Activated T-helper 1 cell treated with anti-CD3 and anti-CD28 coated beads, Interleukin-12 subunit alpha, Interleukin-12 subunit beta, Interleukin-2, Interleukin-4 antibody, amounts not matched to agents 30 ng/mL and 10 ng/mL and 1 ng/mL, durations not matched to agents 14 hours and 24 hours and 36 hours (primary cell): ENCODE measurements at regions not wholly inside any gene's neighbourhood (a gene's known extent, or its start where the extent isn't known, plus 50 kb on each side); places are given as distances from the start of the nearest gene placed in this dataset.

Source experiments
- DNase-seq: peaks from one replicate; pipeline ENCODE4 v3.0.0; 2021; ENCODE audit warnings: low spot score
- H3K27ac Mint-ChIP-seq: one replicate; pipeline ENCODE4 v1.8.0; 2021; ENCODE audit warnings: mild to moderate bottlenecking, mixed read lengths
- H3K27me3 Mint-ChIP-seq: one replicate; pipeline ENCODE4 v1.8.0; 2022; ENCODE audit warnings: mild to moderate bottlenecking, moderate library complexity, mixed read lengths; ENCODE audit not compliant: insufficient read depth
- H3K36me3 Mint-ChIP-seq: one replicate; pipeline ENCODE4 v1.8.0; 2021; ENCODE audit warnings: low read depth, mixed read lengths
- H3K4me1 Mint-ChIP-seq: one replicate; pipeline ENCODE4 v1.8.0; 2021; ENCODE audit warnings: low read depth, mixed read lengths
- H3K4me3 Mint-ChIP-seq: one replicate; pipeline ENCODE4 v1.8.0; 2021; ENCODE audit warnings: mild to moderate bottlenecking, moderate library complexity, mixed read lengths
- H3K9me3 Mint-ChIP-seq: one replicate; pipeline ENCODE4 v1.8.0; 2021; ENCODE audit warnings: mixed read lengths
- intact Hi-C: fragments of 100-400 bp; cut with micrococcal nuclease; formaldehyde crosslinking; loops from one replicate; pipeline ENCODE4 v1.15.1; 2024

- H3K27me3 Mint-ChIP-seq: no peaks in the 10 kb centered on the region
- DNase-seq: no peak
- H3K27ac Mint-ChIP-seq: no peak overlapping the region
- H3K4me1 Mint-ChIP-seq: no peaks in the 10 kb centered on the region
- no peaks in the 10 kb centered on the region for H3K36me3 Mint-ChIP-seq
- no peaks in the 10 kb centered on the region for H3K9me3 Mint-ChIP-seq
- intact Hi-C loops: no loop called here
- H3K4me3 Mint-ChIP-seq: no peak overlapping the region
These were observed 77.5 kb upstream of the AKIRIN2 start for GRCh38 chr6:87779542-87779941.

- H3K4me1 Mint-ChIP-seq: no peaks in the 10 kb centered on the region
- intact Hi-C loops: no loop called here
- peaks cover 3% of the 10 kb centered on the region for H3K27me3 Mint-ChIP-seq
- no peak overlapping the region for H3K27ac Mint-ChIP-seq
- no peaks in the 10 kb centered on the region for H3K36me3 Mint-ChIP-seq
- no peaks in the 10 kb centered on the region for H3K9me3 Mint-ChIP-seq
- no peak overlapping the region for H3K4me3 Mint-ChIP-seq
- DNase-seq: no peak
These were observed 70.8 kb upstream of the AKIRIN2 start for GRCh38 chr6:87772597-87773530.

DNA sequence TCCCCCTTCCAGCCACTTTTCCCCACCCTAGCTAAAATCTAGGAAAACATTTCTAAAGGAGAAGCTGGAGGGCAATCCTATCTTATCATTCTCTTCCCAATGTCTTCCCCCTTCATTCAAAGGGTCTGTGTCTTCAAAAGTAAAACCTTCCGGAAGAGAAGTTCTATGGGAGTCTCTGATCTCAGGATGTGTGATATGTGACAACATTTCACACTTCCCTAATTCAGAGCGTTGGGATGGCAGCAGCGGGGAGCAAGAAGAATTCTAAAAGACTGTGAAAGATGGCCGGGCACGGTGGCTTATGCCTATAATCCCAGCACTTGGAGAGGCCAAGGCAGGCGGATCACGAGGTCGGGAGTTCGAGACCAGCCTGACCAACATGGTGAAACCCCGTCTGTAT is 65.4 kb upstream of the AKIRIN2 start:
- intact Hi-C loops: no loop called here
- Mint-ChIP-seq H3K27ac (no peak overlapping the region), H3K27me3 (peaks cover 6% of the 10 kb centered on the region), H3K4me1 (no peaks in the 10 kb centered on the region), H3K4me3 (no peak overlapping the region), H3K36me3 (no peaks in the 10 kb centered on the region), H3K9me3 (peaks cover 4% of the 10 kb centered on the region)
- no peak for DNase-seq

DNA sequence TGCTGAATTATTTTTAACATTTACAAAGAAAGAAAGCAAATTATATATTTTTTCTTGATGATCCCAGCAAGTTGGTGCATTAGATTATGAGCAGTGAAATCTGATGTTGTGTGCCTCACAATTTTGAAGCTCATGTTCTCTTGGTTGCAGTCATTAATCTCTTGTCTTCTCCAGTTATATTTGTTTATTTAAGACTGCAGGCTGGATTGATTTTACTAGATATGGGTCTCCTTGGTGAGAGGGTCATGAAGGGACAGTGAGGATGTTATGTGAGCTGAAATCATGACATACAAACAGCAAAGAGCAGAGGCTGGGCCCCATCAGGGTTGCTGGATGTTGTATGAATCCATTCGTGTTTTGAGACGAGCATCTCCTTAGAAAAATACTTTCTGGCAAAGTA is 64.2 kb upstream of the AKIRIN2 start:
- DNase-seq: no peak
- peaks cover 4% of the 10 kb centered on the region for H3K9me3 Mint-ChIP-seq
- intact Hi-C loops: no loop called here
- H3K27ac Mint-ChIP-seq: no peak overlapping the region
- peaks cover 6% of the 10 kb centered on the region for H3K27me3 Mint-ChIP-seq
- H3K36me3 Mint-ChIP-seq: no peaks in the 10 kb centered on the region
- no peak overlapping the region for H3K4me3 Mint-ChIP-seq
- H3K4me1 Mint-ChIP-seq: no peaks in the 10 kb centered on the region

DNA sequence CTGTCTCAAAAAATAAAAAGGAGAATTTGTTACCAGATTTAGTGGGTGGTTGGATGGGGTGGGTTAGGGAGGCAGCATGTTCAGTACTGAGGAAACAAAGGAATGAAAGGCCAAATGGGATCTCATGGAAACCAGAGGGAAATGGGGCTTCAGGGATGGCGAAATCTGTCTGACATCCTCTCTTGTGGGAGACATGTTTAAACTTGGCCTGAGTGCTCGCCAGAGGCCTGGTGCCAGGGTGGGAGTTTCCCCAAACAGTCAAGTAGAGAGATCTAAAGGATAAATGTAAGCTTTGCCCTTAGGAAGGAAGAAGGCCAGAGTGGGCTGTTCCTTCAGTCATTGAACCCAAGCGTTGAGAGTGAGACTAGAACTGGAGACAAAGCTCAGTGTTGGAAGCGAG is 61.9 kb upstream of the AKIRIN2 start:
- Mint-ChIP-seq H3K27ac (no peak overlapping the region), H3K9me3 (peaks cover 4% of the 10 kb centered on the region), H3K36me3 (no peaks in the 10 kb centered on the region), H3K4me1 (no peaks in the 10 kb centered on the region), H3K4me3 (no peak overlapping the region), H3K27me3 (peaks cover 6% of the 10 kb centered on the region)
- intact Hi-C loops: no loop called here
- DNase-seq: no peak

DNA sequence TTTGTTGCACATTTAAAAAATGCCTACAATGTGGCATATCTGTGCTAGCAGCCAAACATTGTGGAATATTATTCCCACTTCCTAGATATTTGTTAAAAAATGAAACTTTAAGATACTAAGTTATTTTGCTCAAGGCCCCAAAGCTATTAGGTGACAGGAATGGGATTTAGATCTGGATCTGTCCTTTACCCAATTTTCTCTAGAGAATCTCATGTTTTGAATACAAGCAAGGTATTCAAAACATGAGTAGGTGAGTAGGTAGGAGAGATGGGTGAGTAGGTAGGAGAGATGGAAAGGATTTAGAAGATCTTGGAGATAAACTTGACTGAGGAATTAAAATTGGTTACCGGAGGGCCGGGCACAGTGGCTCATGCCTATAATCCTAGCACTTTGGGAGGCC is 61.2 kb upstream of the AKIRIN2 start:
- Mint-ChIP-seq H3K27me3 (peaks cover 6% of the 10 kb centered on the region), H3K9me3 (peaks cover 4% of the 10 kb centered on the region), H3K36me3 (no peaks in the 10 kb centered on the region), H3K27ac (no peak overlapping the region), H3K4me1 (no peaks in the 10 kb centered on the region), H3K4me3 (no peak overlapping the region)
- intact Hi-C loops: no loop called here
- no peak for DNase-seq

GRCh38 chr6:87762116-87762515 is 60.1 kb upstream of the AKIRIN2 start:
- H3K9me3 Mint-ChIP-seq: peaks cover 4% of the 10 kb centered on the region
- DNase-seq: no peak
- peaks cover 1% of the 10 kb centered on the region for H3K4me1 Mint-ChIP-seq
- no peaks in the 10 kb centered on the region for H3K36me3 Mint-ChIP-seq
- H3K4me3 Mint-ChIP-seq: no peak overlapping the region
- intact Hi-C loops: no loop called here
- H3K27me3 Mint-ChIP-seq: peaks cover 2% of the 10 kb centered on the region
- H3K27ac Mint-ChIP-seq: no peak overlapping the region

DNA sequence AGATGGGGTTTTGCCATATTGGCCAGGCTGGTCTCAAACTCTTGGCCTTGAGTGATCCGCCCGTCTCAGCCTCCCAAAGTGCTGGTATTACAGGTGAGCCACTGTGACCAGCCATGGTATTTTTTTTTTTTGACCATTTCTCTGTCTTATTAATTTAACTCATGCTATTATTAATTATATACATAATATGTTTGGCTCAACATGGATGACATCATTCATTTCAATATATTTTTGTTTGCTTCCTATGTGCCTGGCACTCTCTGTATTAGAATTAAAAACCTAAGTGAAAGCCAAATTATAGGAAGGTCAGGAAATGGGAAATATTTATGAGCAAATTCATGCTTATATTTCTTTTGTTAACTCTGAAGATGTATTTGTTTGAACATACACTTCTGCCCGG is 55.8 kb upstream of the AKIRIN2 start:
- Mint-ChIP-seq H3K4me3 (no peak overlapping the region), H3K27ac (no peak overlapping the region), H3K9me3 (no peaks in the 10 kb centered on the region), H3K27me3 (peaks cover 8% of the 10 kb centered on the region), H3K36me3 (no peaks in the 10 kb centered on the region), H3K4me1 (peaks cover 17% of the 10 kb centered on the region)
- intact Hi-C loops: loop anchor here (2.0 kb wide), 2 partner anchors 15 to 51 kb away; no protein-coding TSS in a partner anchor
- no peak for DNase-seq

DNA sequence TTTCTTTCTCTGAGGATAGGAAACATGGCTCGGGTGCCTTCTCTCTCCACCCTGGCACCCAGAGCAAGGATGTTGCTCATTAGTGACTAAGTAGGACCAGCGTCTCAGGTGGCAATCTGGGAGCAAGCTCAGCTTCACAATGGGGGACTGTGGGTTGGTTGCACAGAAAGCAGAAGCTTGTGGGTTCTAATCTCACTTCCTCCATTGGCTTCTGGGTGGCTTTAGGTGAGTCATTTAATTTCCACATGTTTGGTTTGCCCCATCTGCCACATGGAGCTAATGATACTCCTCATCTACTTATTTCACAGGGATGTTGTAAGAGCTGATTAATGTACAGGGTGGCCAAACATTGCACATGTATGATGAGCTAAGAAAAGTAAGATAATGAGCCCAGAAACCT is 54.8 kb upstream of the AKIRIN2 start:
- Mint-ChIP-seq H3K4me1 (peaks cover 17% of the 10 kb centered on the region), H3K4me3 (no peak overlapping the region), H3K36me3 (no peaks in the 10 kb centered on the region), H3K27me3 (peaks cover 8% of the 10 kb centered on the region), H3K9me3 (no peaks in the 10 kb centered on the region), H3K27ac (peak overlapping the region; percentile 42)
- intact Hi-C loops: loop anchor here (2.0 kb wide), 2 partner anchors 14 to 52 kb away; no protein-coding TSS in a partner anchor
- no peak for DNase-seq

GRCh38 chr6:87755708-87756671 is 54.0 kb upstream of the AKIRIN2 start:
- Mint-ChIP-seq H3K27ac (no peak overlapping the region), H3K36me3 (no peaks in the 10 kb centered on the region), H3K4me3 (no peak overlapping the region), H3K4me1 (peaks cover 17% of the 10 kb centered on the region), H3K9me3 (no peaks in the 10 kb centered on the region), H3K27me3 (peaks cover 8% of the 10 kb centered on the region)
- intact Hi-C loops: loop anchor here (2.0 kb wide), 2 partner anchors 13 to 53 kb away; no protein-coding TSS in a partner anchor
- no peak for DNase-seq

DNA sequence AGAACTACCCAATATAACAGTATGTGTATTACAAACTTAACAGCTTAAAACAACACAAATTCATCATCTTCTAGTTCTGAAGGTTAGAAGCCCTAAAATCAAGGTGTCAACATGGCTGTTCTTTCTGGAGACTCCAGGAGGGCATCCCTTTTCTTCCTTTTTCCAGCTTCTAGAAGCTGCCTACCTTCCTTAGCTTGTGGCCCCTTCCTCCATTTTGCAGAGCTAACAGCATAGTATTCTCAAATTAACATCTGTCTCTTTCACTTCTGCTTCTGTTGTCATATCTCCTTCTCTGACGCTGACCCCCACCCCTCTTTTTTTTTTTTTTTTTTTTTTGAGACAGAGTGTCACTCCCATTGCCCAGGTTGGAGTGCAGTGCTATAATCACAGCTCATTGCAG is 52.8 kb upstream of the AKIRIN2 start:
- no peaks in the 10 kb centered on the region for H3K36me3 Mint-ChIP-seq
- peaks cover 17% of the 10 kb centered on the region for H3K4me1 Mint-ChIP-seq
- H3K9me3 Mint-ChIP-seq: no peaks in the 10 kb centered on the region
- intact Hi-C loops: no loop called here
- H3K4me3 Mint-ChIP-seq: no peak overlapping the region
- H3K27me3 Mint-ChIP-seq: peaks cover 8% of the 10 kb centered on the region
- no peak for DNase-seq
- no peak overlapping the region for H3K27ac Mint-ChIP-seq

- Mint-ChIP-seq H3K4me1 (peaks cover 17% of the 10 kb centered on the region), H3K36me3 (no peaks in the 10 kb centered on the region), H3K27me3 (peaks cover 7% of the 10 kb centered on the region), H3K9me3 (no peaks in the 10 kb centered on the region), H3K27ac (no peak overlapping the region), H3K4me3 (no peak overlapping the region)
- intact Hi-C loops: no loop called here
- no peak for DNase-seq
These were observed 51.2 kb upstream of the AKIRIN2 start for GRCh38 chr6:87753131-87753685.
